GM18867 (cell line): ENCODE measurements at regions not wholly inside any gene's neighbourhood (a gene's known extent, or its start where the extent isn't known, plus 50 kb on each side); places are given as distances from the start of the nearest gene placed in this dataset.
A peak's percentile ranks its signal among the peaks of the same experiment; 100 is the strongest.

Experiments
- ATAC-seq: cut with Tn5 transposase; IDR thresholded peaks from one replicate; pipeline ENCODE4 v1.9.1; 2021; ENCODE audit warnings: mild to moderate bottlenecking, moderate library complexity; ENCODE audit not compliant: unreplicated experiment

DNA sequence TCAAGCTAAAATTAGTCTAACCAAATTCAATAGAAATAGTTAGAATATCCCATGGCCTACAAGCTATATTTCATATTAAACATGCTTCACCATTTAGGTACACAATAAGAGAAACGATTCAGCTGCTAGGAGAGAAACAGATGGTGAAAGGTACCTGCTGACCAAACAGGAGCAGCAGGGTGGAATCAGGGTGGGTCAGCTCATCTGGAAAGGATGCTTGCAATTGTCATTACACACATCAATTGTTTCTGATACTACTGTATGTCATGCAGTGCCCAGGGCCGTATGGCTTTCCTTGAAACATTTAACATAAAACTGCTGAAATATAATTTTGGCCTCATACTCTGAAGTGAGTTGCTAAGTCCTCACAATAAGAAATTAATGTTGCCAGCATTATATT lies 776.0 kb downstream of the DACH1 start:
- ATAC-seq = no peak

- ATAC-seq = no peak
Measured at GRCh38 chr13:71089056-71089455, 777.9 kb downstream of the DACH1 start.

- ATAC-seq = no peak
Measured at GRCh38 chr13:71087432-71087831, 779.6 kb downstream of the DACH1 start.

DNA sequence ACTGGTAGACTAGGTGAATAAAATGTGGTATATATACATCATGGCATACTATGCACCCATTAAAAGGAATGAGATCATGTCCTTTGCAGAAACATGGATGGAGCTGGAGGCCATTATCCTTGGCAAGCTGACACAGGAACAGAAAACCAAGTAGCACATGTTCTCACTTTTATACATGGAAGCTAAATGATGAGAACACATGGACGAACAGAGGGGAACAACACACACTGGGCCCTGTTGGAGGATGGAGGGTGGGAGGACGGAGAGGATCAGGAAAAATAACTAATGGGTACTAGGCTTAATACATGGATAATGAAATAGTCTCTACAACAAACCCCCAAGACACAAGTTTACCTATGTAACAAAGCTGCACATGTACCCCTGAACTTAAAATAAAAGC lies 780.0 kb downstream of the DACH1 start:
- ATAC-seq = no peak

- ATAC-seq = no peak
Measured at GRCh38 chr13:71082631-71083030, 784.4 kb downstream of the DACH1 start.

DNA sequence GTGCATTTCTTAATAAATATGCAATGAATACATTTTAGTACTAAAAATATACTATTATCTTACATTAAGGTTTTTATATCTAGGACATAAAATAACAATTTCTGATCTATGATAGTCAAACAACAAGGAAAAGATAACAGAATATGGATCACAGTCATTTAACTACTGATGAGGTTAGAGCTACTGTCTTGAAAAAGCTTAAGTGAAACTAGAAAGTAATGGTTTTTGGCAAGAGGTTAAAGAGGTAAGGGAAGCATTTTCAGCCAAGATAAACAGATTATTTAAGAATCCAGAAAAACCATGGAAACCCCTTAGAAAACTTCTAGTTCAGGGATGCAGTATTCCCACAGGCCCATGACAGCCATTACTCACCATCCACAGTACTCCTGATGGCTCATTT lies 787.4 kb downstream of the DACH1 start:
- peak; percentile 58 for ATAC-seq

DNA sequence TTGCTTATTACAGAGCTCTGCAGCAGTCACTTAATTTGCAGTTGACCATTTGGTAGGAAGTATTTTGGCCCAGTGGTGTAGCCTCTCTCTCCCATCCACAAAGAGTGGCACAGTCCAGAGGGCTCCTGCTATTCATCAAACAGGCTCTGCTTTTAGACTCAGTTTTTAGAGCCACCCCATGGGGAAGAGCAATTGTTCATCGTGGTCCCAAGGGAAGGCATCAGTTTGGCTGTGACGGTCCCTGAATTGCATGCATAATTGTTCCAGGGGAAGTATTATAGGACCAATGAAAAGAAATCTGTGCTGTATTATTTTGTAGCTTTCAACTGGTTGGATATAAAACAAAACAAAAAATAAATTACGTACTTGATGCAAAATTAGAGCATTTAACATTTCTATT lies 799.0 kb downstream of the DACH1 start:
- ATAC-seq = no peak

- ATAC-seq = no peak
Measured at GRCh38 chr13:71067165-71067815, 799.7 kb downstream of the DACH1 start.

- peak; percentile 25 for ATAC-seq
Measured at GRCh38 chr13:71056581-71056980, 810.4 kb downstream of the DACH1 start.

DNA sequence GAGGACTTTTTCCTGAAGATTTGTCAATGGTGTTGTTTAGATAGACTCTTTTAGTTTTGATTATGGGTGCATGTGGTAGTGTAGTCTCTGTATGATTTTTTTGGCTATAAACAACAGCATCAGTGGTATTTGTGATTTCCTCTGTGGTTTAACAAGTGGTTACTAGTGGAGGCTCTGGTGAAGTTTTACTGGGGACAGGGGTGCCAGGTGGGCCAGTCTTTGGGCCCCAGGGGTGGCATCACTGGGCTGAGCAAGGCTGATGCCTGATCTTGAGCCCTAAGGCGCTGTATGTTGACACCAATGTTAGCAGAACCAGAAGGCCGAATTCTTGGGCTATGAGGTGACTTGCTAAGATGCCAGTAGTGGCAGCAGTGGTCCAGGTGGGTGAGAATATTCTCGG lies 811.4 kb downstream of the DACH1 start:
- ATAC-seq = peak; percentile 65

DNA sequence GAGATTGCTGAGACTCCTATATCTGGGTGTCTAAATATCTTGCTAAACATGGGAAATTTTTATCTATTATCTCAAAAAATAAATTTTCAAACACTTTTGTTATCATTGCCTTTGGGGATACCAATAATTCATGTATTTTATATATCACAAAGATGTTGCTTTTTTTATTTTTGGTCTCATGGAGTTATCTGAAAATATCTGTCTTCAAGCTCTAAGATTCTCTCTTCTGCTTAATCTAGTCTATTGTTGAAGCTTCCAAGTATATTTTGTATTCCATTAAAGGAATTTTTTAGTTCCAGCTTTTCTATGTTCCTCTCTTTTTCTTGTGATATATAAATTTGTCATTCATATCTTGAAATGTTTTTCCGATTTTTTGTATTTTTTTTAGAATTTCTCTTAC lies 812.0 kb downstream of the DACH1 start:
- ATAC-seq = no peak

DNA sequence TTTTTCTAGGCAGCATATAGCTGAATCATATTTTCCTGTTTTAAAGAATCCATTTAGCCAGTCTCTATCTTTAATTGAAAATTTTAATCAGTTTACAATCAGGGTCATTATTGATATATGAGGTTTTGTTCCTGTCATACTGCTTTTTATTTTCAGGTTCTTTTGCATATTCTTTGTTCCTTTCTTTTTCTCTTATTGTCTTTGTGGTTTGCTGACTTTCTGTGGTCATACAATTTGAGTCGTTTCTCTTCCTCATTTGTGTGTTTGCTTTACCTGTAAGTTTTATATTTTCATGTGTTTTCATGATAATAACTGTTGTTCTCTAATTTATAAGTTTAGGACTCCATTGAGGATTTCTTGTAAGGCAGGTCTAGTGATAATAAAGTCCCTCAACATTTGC lies 812.6 kb downstream of the DACH1 start:
- ATAC-seq = peak; percentile 81

DNA sequence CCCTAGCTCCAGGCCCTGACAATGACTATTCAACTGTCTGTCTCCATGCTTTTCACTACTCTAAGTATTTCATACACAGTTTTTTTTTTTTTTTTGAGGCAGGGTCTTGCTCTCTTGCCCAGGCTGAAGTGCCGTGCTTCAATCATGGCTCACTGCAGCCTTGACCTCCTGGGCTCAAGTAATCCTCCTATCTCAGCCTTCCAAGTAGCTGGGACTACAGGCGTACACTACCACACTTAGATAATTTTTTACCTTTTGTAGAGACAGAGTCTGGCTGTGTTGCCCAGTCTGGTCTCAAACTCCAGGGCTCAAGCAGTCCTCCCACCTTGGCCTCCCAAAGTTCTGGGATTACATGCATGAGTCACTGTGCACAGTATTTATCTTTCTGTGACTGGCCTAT lies 815.4 kb downstream of the DACH1 start:
- no peak for ATAC-seq

DNA sequence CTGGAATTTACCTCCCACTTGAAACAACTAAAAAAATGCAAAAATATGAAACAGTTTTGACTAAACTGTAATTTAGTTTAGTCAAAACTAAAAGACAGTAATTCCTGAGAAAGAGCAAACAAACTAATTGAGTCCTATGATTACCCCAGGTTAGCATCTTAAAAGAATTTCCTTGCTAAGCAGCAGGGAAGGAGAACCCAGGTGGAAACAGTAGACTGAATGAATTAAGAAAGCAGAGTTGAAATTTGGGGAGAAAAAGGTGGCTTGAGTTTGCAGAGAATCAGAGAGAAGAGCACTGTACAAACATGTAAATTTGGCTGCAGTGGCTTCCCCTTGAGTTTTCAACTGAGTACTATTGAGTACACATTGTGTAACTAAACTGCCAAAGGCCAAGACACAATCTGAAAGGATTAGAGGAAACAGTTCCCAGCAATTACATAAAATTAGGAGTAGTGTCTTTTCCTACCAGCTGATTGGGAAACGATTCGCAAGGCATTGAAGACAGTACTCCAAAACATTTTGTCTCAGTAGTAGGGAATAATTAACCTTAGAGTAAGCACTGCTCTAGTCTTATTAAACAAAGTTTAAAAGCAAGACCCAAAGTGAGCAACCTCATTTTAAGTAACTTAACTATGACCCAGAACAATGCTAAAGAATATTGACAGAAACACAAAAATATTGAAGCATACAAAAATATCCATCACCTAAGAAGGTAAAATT lies 820.5 kb downstream of the DACH1 start:
- no peak for ATAC-seq

- no peak for ATAC-seq
Measured at GRCh38 chr13:71045101-71045500, 821.9 kb downstream of the DACH1 start.

GRCh38 chr13:71039440-71039839 lies 827.6 kb downstream of the DACH1 start:
- ATAC-seq = no peak

DNA sequence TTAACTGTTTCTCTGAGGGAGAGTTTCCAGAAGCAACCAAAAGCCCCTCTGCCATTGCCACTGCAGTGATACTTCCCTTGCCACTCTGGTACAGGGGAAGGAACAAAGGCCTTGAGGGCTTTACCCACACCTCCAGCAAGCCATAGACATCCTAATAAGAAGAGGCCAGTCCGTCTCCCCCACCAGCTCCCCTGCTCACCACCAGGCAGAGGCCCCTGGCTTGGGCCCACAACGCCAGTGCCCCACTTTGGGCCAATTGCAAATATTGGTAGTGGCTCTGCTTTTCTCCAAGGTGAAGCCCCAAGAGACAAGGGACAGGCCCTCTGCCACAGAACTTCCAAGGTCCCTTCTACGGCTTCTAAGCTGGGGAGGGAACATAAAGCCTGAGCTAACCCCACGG lies 833.0 kb downstream of the DACH1 start:
- no peak for ATAC-seq

- no peak for ATAC-seq
Measured at GRCh38 chr13:71033026-71033425, 834.0 kb downstream of the DACH1 start.

GRCh38 chr13:71030784-71031183 lies 836.2 kb downstream of the DACH1 start:
- no peak for ATAC-seq

DNA sequence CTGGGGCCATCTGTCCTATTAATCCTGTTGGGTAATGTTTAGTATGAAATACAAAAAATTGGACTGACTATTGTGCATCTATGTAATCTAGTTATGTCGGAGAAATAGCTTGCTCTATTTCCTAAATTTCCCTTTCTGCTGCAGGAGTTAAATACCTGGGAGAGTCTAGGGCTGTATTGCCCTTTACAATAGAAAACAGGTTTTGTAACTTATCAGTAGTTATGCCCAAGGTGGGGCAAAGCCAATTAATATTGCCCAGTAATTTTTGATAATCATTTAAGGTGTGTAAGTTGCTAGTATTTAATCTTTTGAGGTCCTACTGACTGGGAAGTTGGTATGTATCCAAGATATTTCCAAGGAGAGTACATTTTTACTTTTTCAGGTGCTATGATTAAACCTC lies 838.1 kb downstream of the DACH1 start:
- ATAC-seq = no peak

GRCh38 chr13:71021825-71022422 lies 845.1 kb downstream of the DACH1 start:
- peak; percentile 78 for ATAC-seq

GRCh38 chr13:71018995-71019394 lies 848.0 kb downstream of the DACH1 start:
- no peak for ATAC-seq
